ENCODE measurements at regions not wholly inside any gene's neighbourhood (a gene's known extent, or its start where the extent isn't known, plus 50 kb on each side); places are given as distances from the start of the nearest gene placed in this dataset.

DNA sequence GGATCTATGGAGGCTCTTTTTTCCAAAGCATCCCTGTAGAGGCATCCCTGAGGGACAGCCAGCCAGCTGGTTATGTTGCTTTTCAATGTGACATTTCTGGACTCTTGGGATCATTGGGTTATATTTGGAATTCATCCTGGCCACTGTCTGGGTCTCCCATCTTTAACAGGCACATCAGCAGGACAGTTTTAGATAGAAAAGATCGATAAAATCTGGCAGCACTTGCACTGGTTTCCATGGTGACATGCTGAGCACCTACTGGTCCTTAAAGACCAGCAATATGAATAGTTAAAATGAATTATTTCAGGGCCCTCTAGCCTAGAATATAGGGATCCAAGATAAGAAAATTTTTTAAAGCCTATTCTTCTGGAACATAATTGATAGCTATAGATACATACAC lies 151.6 kb downstream of the KDR start:
- Histone ChIP-seq H4K8ac (ENCODE audit: low read depth in 2 of 2, low read length in 2 of 2) (no peak overlapping the region), H3K23ac (ENCODE audit: low read depth, low read length) (no peak overlapping the region), H3K27ac (ENCODE audit: insufficient read depth, low read length) (no peak overlapping the region), H3K4me1 (ENCODE audit: control insufficient read depth, insufficient read depth, low read length) (no peaks in the 10 kb centered on the region), H2BK15ac (ENCODE audit: low read depth, low read length) (no peak overlapping the region), H2BK5ac (ENCODE audit: low read depth, low read length, poor library complexity, severe bottlenecking) (no peak overlapping the region), H3K14ac (replicated peaks; ENCODE audit: low read depth, low read length) (no peak overlapping the region), H4K91ac (ENCODE audit: insufficient read depth, low read depth, low read length) (no peak overlapping the region), H3K79me1 (ENCODE audit: low read depth in 1 of 2, low read length in 2 of 2) (no peaks in the 10 kb centered on the region), H2AK5ac (ENCODE audit: low read depth, low read length) (no peak overlapping the region), H3K9me3 (ENCODE audit: control insufficient read depth, insufficient read depth, low read length) (no peaks in the 10 kb centered on the region), H3K56ac (ENCODE audit: extremely low read depth, insufficient read depth, low read length) (no peak overlapping the region), H3K9me1 (ENCODE audit: insufficient read depth, low read length) (no peaks in the 10 kb centered on the region), H3K27me3 (ENCODE audit: control insufficient read depth, insufficient read depth, low read length) (peaks cover 17% of the 10 kb centered on the region), H3K4me3 (ENCODE audit: insufficient read depth, low read depth, low read length) (no peak overlapping the region), H4K20me1 (ENCODE audit: insufficient read depth, low read length) (no peaks in the 10 kb centered on the region), H3K9ac (ENCODE audit: low read depth, low read length) (no peak overlapping the region), H2BK20ac (ENCODE audit: low read depth, low read length) (no peak overlapping the region), H2AK9ac (replicated peaks; ENCODE audit: low read depth, low read length, poor library complexity) (no peak overlapping the region), H3K4ac (ENCODE audit: low read depth, low read length) (no peak overlapping the region), H3K36me3 (ENCODE audit: control insufficient read depth, insufficient read depth, low read length) (no peaks in the 10 kb centered on the region), H4K5ac (ENCODE audit: low read depth, low read length) (no peak overlapping the region), H2AFZ (replicated peaks; ENCODE audit: low read length, poor library complexity) (no peak overlapping the region), H2BK120ac (ENCODE audit: low read depth, low read length) (no peak overlapping the region), H3K18ac (ENCODE audit: low read depth, low read length) (no peak overlapping the region), H3K4me2 (ENCODE audit: low read depth, low read length) (no peak overlapping the region)
- TF ChIP-seq MAFK (IDR thresholded peaks at IDR 0.05; ENCODE audit: low read depth, low read length) (no peak), BHLHE40 (IDR thresholded peaks at IDR 0.05; ENCODE audit: low read depth, low read length) (no peak), POLR2A (IDR thresholded peaks at IDR 0.05; ENCODE audit: low read depth, low read length) (no peak), RAD21 (IDR thresholded peaks at IDR 0.05; ENCODE audit: low read length) (no peak), NFE2L2 (IDR thresholded peaks at IDR 0.05; ENCODE audit: low read depth, low read length) (no peak), CEBPB (IDR thresholded peaks at IDR 0.05; ENCODE audit: low read depth, low read length) (no peak), MAZ (IDR thresholded peaks at IDR 0.05; ENCODE audit: borderline replicate concordance, low read depth, low read length) (no peak), RFX5 (IDR thresholded peaks at IDR 0.05; ENCODE audit: low read depth, low read length) (no peak), CHD1 (IDR thresholded peaks at IDR 0.05; ENCODE audit: low read depth, low read length) (no peak), RCOR1 (IDR thresholded peaks at IDR 0.05; ENCODE audit: insufficient replicate concordance, low read length) (no peak), MXI1 (IDR thresholded peaks at IDR 0.05; ENCODE audit: borderline replicate concordance, low read depth, low read length) (no peak), SMC3 (IDR thresholded peaks at IDR 0.05; ENCODE audit: low read depth, low read length) (no peak)
- TF ChIP-seq, protein P1, sequence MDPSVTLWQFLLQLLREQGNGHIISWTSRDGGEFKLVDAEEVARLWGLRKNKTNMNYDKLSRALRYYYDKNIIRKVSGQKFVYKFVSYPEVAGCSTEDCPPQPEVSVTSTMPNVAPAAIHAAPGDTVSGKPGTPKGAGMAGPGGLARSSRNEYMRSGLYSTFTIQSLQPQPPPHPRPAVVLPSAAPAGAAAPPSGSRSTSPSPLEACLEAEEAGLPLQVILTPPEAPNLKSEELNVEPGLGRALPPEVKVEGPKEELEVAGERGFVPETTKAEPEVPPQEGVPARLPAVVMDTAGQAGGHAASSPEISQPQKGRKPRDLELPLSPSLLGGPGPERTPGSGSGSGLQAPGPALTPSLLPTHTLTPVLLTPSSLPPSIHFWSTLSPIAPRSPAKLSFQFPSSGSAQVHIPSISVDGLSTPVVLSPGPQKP (IDR thresholded peaks at IDR 0.05; ENCODE audit: borderline replicate concordance, low read depth, low read length), result no peak
- TF ChIP-seq, protein P2, sequence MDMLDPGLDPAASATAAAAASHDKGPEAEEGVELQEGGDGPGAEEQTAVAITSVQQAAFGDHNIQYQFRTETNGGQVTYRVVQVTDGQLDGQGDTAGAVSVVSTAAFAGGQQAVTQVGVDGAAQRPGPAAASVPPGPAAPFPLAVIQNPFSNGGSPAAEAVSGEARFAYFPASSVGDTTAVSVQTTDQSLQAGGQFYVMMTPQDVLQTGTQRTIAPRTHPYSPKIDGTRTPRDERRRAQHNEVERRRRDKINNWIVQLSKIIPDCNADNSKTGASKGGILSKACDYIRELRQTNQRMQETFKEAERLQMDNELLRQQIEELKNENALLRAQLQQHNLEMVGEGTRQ (IDR thresholded peaks at IDR 0.05; ENCODE audit: low read depth, low read length), result no peak
- TF ChIP-seq, protein P3, sequence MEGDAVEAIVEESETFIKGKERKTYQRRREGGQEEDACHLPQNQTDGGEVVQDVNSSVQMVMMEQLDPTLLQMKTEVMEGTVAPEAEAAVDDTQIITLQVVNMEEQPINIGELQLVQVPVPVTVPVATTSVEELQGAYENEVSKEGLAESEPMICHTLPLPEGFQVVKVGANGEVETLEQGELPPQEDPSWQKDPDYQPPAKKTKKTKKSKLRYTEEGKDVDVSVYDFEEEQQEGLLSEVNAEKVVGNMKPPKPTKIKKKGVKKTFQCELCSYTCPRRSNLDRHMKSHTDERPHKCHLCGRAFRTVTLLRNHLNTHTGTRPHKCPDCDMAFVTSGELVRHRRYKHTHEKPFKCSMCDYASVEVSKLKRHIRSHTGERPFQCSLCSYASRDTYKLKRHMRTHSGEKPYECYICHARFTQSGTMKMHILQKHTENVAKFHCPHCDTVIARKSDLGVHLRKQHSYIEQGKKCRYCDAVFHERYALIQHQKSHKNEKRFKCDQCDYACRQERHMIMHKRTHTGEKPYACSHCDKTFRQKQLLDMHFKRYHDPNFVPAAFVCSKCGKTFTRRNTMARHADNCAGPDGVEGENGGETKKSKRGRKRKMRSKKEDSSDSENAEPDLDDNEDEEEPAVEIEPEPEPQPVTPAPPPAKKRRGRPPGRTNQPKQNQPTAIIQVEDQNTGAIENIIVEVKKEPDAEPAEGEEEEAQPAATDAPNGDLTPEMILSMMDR (conservative IDR thresholded peaks at IDR 0.05; ENCODE audit: low read depth, low read length), result no peak
- dilution Hi-C loops (cut with HindIII; ENCODE audit: low sequenced_read_pairs, unreplicated experiment) (no loop called here), in situ Hi-C loops (cut with MboI; ENCODE audit: low sequenced_read_pairs) (loop anchor here (5.0 kb wide), 1 partner anchor 344 kb away; no protein-coding TSS in a partner anchor), intact Hi-C loops (cut with micrococcal nuclease) (loop anchor here (5.0 kb wide), 1 partner anchor 579 kb away; no protein-coding TSS in a partner anchor)
- POLR2A ChIA-PET (ENCODE audit: unreplicated experiment), result no interaction called here
- BruUV-seq (replicated peaks), result no TSS peak
- no CpG with 5 or more reads among the region's 1 CpG for WGBS, 2 experiments (ENCODE audit: extremely low coverage in 2 of 2, insufficient read length in 1 of 2)
- CTCF ChIA-PET, result no interaction called here
- DNase-seq (no peak), ATAC-seq (ENCODE audit: low read depth) (no peak)

All from IMR-90 (cell line).